Prostate gland (tissue), 2 donors: ENCODE measurements at regions not wholly inside any gene's neighbourhood (a gene's known extent, or its start where the extent isn't known, plus 50 kb on each side); places are given as distances from the start of the nearest gene placed in this dataset.

ENCODE experiments used
- DNase-seq: peaks from one replicate; pipeline ENCODE4 v3.0.0-alpha.2; 2019; ENCODE audit warnings: low spot score
- H3K27ac ChIP-seq, 2 donors: fragments of 200-600 bp; sonication (generic); 2 replicates each; pipeline ENCODE4 v1.5.1; 2017 to 2019
- H3K27me3 ChIP-seq: fragments of 200-600 bp; sonication (generic); replicated peaks from 2 replicates; pipeline ENCODE4 v1.5.1; 2019; ENCODE audit not compliant: insufficient read depth
- H3K36me3 ChIP-seq, 2 donors: fragments of 200-600 bp; sonication (generic); 1 replicate in 1 of 2; 2 replicates in 1 of 2; pipeline versions ENCODE4 v1.5.1 to v1.8.1; 2017 to 2019
- H3K4me1 ChIP-seq: fragments of 200-600 bp; sonication (generic); replicated peaks from 2 replicates; pipeline ENCODE4 v1.5.1; 2019
- H3K4me3 ChIP-seq, 2 donors: fragments of 200-600 bp; sonication (generic); 2 replicates each; pipeline ENCODE4 v1.5.1; 2017 to 2019
- H3K9me3 ChIP-seq: fragments of 200-600 bp; sonication (generic); 2 replicates; pipeline ENCODE4 v1.5.1; 2017
- CTCF ChIP-seq, 4 experiments: fragments of 200-600 bp in 2 of 4; fragments of 450-650 bp in 2 of 4; sonication (generic) in 2 of 4; IDR thresholded peaks; 1 replicate in 3 of 4; 2 replicates in 1 of 4; pipeline ENCODE4 v1.5.1; 2016 to 2019; ENCODE audit warnings: antibody characterized with exemption in 4 of 4, mild to moderate bottlenecking in 2 of 4, moderate library complexity in 2 of 4
- POLR2A ChIP-seq: fragments of 450-650 bp; IDR thresholded peaks from one replicate; pipeline ENCODE4 v1.6.1; 2016; ENCODE audit warnings: antibody characterized with exemption, mild to moderate bottlenecking
- POLR2AphosphoS5 ChIP-seq: sonication (generic); formaldehyde crosslinking; IDR thresholded peaks from one replicate; pipeline ENCODE4 v1.6.1; 2017; ENCODE audit warnings: antibody characterized with exemption
- WGBS: methylation state at CpG from one replicate; pipeline ENCODE4 v1.1.5; 2018; 5-methylcytosine and 5-hydroxymethylcytosine counted together
- intact Hi-C: fragments of 100-400 bp; cut with DNase I; formaldehyde crosslinking; loops from one replicate; pipeline ENCODE4 v1.14.2; 2022

DNA sequence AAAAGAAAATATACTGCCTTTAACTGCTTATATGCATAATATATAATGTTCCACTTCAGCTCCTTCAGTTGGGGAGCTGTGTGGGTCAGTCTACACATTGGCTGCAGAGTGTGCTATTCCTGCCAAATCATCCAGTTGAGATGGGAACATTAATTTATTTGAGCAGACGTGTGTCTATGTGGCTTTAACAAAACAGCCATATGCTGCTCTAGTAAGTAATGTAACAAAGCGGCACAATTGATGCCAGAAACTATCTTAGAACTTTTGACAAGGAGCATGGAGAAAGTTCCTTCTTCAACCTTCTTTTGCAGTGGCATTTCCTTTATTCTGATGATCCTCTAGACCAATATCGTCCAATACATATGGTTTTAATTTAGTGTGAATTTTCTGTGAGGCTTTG is 285.9 kb upstream of the C1orf87 start:
- no peaks in the 10 kb centered on the region for H3K36me3 ChIP-seq
- WGBS: 67% methylated on average over 3 of the region's 3 CpGs
- intact Hi-C loops: no loop called here
- no peaks in the 10 kb centered on the region for H3K27me3 ChIP-seq
- H3K27ac ChIP-seq: no peak overlapping the region
- H3K9me3 ChIP-seq: no peaks in the 10 kb centered on the region
- H3K4me1 ChIP-seq: no peaks in the 10 kb centered on the region
- no peak for DNase-seq
- H3K4me3 ChIP-seq: no peak overlapping the region
- TF ChIP-seq CTCF (IDR thresholded peaks at IDR 0.05): no peak
- TF ChIP-seq POLR2AphosphoS5: no peak

DNA sequence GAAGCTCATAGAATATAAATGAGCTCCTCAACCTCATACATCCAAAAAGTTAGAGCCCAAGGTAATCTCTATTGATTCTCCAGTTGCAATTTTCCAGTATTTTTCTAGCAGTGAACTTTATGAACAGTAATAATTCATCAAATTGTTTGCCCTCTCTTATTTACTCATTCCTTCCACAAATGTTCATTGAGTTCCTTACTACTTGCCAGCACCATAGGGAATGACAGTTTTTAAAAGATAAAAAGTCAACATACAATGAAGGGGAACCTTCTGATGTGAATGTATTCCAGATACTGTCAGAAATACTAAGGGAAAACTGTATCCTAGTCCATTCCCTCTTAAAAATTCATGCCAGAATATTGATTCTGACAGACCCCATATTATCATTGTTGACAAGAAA is 277.0 kb upstream of the C1orf87 start:
- no peaks in the 10 kb centered on the region for H3K4me1 ChIP-seq
- no peak for TF ChIP-seq POLR2A
- peak; percentile 68 for TF ChIP-seq POLR2AphosphoS5
- intact Hi-C loops: no loop called here

GRCh38 chr1:60348884-60349283 is 275.3 kb upstream of the C1orf87 start:
- no peak overlapping the region for H3K27ac ChIP-seq
- 62% methylated on average over 1 of the region's 1 CpG for WGBS
- H3K36me3 ChIP-seq: no peaks in the 10 kb centered on the region
- intact Hi-C loops: no loop called here
- H3K4me3 ChIP-seq: no peak overlapping the region
- H3K4me1 ChIP-seq: no peaks in the 10 kb centered on the region
- no peak for DNase-seq
- peak; percentile 33 for TF ChIP-seq POLR2AphosphoS5
- TF ChIP-seq POLR2A: no peak
- H3K9me3 ChIP-seq: no peaks in the 10 kb centered on the region
- no peaks in the 10 kb centered on the region for H3K27me3 ChIP-seq

More for the DNA sequence above, 277.0 kb upstream of the C1orf87 start:
- no peak overlapping the region for H3K27ac ChIP-seq
- no peak for DNase-seq
- no peak overlapping the region for H3K4me3 ChIP-seq
- no peaks in the 10 kb centered on the region for H3K27me3 ChIP-seq
- no peaks in the 10 kb centered on the region for H3K36me3 ChIP-seq
- no peaks in the 10 kb centered on the region for H3K9me3 ChIP-seq

- no peak overlapping the region for H3K4me3 ChIP-seq
- no peaks in the 10 kb centered on the region for H3K27me3 ChIP-seq
- no peak overlapping the region for H3K27ac ChIP-seq
- WGBS: 91% methylated on average over 1 of the region's 1 CpG
- H3K9me3 ChIP-seq: no peaks in the 10 kb centered on the region
- H3K4me1 ChIP-seq: no peaks in the 10 kb centered on the region
- intact Hi-C loops: no loop called here
- no peak for TF ChIP-seq POLR2AphosphoS5
- DNase-seq: no peak
- H3K36me3 ChIP-seq: no peaks in the 10 kb centered on the region
Measured at GRCh38 chr1:60345621-60346020, 272.1 kb upstream of the C1orf87 start.

DNA sequence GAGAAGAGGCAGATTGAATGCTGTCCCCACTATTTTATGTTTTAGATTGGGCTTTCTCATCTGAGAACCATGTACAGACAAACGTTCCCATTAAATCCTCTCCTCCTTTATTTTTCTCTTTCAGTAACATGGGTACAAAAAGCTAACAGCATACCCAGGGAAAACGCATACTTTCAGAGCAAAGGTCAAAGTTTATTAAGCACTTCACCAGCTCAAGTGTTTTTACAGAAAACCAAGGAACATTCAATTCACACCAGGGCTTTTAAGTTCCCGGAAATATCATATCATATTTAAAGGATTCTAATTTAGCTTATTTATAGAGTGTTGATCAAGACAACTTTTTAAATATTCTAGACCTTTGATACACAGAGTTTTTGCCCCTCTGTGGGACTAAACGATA is 271.5 kb upstream of the C1orf87 start:
- WGBS: 70% methylated on average over 4 of the region's 4 CpGs
- Histone ChIP-seq H3K36me3 (no peaks in the 10 kb centered on the region), H3K27ac (no peak overlapping the region), H3K9me3 (no peaks in the 10 kb centered on the region), H3K4me3 (no peak overlapping the region), H3K27me3 (no peaks in the 10 kb centered on the region), H3K4me1 (no peaks in the 10 kb centered on the region)
- DNase-seq: no peak
- TF ChIP-seq CTCF (IDR thresholded peaks at IDR 0.05) (no peak), POLR2AphosphoS5 (no peak), POLR2A (no peak)
- intact Hi-C loops: no loop called here

- no peak for TF ChIP-seq POLR2A
- TF ChIP-seq POLR2AphosphoS5: no peak
- no peak for TF ChIP-seq CTCF (IDR thresholded peaks at IDR 0.05)
- no peak overlapping the region for H3K4me3 ChIP-seq
- WGBS: 72% methylated on average over 2 of the region's 2 CpGs
- intact Hi-C loops: no loop called here
- DNase-seq: no peak
- H3K27me3 ChIP-seq: no peaks in the 10 kb centered on the region
- H3K36me3 ChIP-seq: no peaks in the 10 kb centered on the region
- no peak overlapping the region for H3K27ac ChIP-seq
- no peaks in the 10 kb centered on the region for H3K4me1 ChIP-seq
- H3K9me3 ChIP-seq: no peaks in the 10 kb centered on the region
Measured at GRCh38 chr1:60343736-60344135, 270.2 kb upstream of the C1orf87 start.
